ENCODE measurements at regions not wholly inside any gene's neighbourhood (a gene's known extent, or its start where the extent isn't known, plus 50 kb on each side); places are given as distances from the start of the nearest gene placed in this dataset.
A peak's percentile ranks its signal among the peaks of the same experiment; 100 is the strongest.
"Not testable (repeated sequence)": the region's sequence is repeated elsewhere in the genome, so short reads cannot be mapped to it uniquely, and the experiment has no call there.

- no peak for DNase-seq (ENCODE audit: low spot score)
Measured at GRCh38 chr3:64438066-64438465, 212.8 kb upstream of the PRICKLE2 start.

DNA sequence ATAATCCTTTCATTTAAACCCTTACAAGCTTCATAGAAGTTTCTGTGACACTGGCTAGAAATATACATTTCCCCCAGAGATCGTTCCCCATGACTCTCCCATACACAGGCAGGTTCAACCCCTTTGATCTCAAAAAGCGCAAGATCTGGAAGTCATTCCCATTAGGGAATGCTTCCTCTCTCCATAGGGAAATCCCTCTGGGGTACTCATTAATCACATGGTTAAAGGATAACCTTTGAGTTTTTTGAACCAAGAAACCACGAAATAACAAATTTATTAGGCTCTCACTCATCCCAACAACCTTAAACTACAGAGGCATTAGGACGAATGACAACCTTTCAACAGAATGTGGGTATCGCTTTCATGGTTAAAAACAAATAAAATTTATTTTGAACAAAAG lies 211.9 kb upstream of the PRICKLE2 start:
- DNase-seq (ENCODE audit: low spot score) = no peak

DNA sequence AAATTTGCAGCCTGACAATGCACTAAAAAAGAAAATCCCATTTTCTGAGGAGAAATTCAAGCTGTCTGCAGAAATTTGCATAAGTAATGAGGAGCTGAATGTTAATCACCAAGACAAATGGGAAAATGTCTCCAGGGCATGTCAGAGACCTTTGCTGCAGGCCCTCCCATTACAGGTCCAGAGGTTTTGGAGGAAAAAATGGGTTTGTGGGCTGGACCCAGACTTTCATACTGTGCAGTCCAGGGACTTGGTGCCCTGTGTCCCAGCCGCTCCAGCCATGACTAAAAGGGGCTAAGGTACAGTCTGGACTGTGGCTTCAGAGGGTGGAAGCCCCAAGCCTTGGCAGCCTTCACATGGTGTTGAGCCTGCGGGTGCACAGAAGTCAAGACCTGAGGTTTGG lies 209.8 kb upstream of the PRICKLE2 start:
- not testable (repeated sequence) for DNase-seq (ENCODE audit: low spot score)

GRCh38 chr3:64432870-64433269 lies 207.6 kb upstream of the PRICKLE2 start:
- no peak for DNase-seq (ENCODE audit: low spot score)

DNA sequence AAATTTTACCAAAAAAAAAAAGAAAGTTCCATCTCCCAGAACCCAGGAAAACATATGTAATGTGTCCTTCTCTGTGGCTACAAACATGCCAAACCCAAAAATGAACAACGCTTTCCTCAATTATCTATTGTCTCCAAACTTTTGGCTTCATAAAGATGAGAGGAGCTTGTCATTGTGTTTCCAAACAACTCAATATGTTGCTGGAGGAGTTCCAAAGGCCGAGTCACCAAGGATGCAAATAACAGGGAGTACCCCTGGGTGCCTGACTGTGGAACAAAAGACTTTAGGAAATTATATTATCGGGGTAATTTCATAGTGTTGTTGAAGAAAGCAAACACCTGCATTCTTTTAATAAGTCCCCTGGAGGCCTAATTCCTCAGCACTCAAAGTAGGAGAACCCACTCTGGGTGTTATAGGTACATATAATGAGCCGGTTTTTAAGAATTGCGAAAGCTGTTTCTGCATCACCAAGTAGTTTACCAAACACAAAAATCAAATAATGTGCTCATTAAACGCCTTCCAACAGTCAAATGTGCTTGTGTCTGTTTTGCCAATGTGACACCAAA lies 206.3 kb upstream of the PRICKLE2 start:
- no peak for DNase-seq (ENCODE audit: low spot score)

GRCh38 chr3:64427671-64428070 lies 202.4 kb upstream of the PRICKLE2 start:
- DNase-seq (ENCODE audit: low spot score) = no peak

DNA sequence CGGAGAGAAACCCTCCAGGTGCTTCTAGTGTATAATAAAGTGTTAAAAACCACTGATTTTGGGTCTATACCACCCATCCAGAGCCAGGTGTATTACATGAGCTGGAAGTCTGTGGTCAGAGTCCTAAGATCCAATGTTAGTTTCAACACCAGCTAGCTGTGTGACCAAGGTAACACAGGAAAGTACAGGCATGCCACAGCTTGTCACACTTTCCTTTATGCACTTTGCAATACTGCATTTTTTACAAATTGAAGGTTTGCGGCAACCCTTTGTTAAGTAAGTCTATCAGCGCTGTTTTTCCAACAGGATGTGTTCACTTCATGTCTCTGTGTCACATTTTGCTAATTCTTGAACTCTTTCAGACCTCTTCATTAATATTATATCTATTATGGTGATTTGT lies 201.3 kb upstream of the PRICKLE2 start:
- no peak for DNase-seq (ENCODE audit: low spot score)

DNA sequence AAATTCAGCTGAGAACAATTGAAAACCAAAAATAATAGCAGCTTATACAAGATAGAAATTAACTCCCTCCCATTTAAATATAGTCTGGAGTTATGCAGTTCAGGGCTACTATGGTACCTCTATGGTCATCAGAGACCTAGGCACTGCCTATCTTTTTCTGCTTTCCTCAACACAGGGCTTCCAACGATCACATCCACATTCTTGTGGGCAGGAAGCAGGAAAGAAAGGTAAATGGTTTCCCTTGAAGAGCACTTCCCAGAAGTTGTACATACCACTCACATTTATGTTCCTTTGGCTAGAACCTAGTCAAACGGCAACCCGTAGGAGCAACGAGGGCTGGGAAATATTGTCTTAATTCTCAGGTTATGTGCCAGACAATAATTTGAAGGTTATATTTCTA lies 197.7 kb upstream of the PRICKLE2 start:
- no peak for DNase-seq (ENCODE audit: low spot score)

DNA sequence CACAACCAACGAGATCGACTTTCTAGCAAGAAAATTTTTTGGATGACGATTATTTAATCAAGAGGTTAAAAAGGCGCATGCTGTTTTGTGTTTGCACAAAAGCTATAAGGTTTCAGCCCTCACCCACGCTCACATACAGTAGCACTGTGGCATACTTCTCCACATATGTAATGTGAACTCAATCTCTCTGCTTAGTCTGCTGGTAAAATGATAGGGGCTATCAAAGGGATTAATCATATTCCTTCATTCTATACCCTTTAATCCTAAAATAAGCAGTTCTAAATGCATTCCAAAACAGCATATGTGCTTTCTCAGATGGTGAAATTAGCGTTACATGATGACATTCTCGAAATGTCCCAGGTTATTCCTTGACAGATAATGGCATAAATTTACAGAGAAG lies 196.9 kb upstream of the PRICKLE2 start:
- no peak for DNase-seq (ENCODE audit: low spot score)

- DNase-seq (ENCODE audit: low spot score) = no peak
Measured at GRCh38 chr3:64417816-64418215, 192.6 kb upstream of the PRICKLE2 start.

DNA sequence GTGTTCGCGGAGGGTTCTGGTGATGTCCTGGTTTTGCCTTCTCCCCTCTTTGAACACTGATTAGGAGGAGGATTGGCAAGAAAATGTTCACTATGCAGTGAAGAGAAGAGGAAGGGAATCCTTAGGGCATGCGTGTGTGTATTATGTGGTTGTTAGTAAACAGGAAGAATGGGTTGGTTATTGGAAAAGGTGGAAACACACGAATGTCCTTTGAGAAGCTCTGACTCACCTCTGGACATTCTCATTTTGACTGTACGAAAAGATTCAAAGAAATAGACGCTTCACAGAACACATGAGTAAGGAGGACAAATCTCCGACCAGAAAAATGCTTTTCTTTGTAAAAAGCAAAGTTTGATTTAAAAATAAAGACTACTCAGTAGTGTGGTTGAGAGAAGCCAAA lies 188.8 kb upstream of the PRICKLE2 start:
- DNase-seq (ENCODE audit: low spot score) = no peak

GRCh38 chr3:64411101-64411500 lies 185.8 kb upstream of the PRICKLE2 start:
- no peak for DNase-seq (ENCODE audit: low spot score)

GRCh38 chr3:64410226-64410625 lies 185.0 kb upstream of the PRICKLE2 start:
- DNase-seq (ENCODE audit: low spot score) = no peak

GRCh38 chr3:64408770-64409169 lies 183.5 kb upstream of the PRICKLE2 start:
- no peak for DNase-seq (ENCODE audit: low spot score)

DNA sequence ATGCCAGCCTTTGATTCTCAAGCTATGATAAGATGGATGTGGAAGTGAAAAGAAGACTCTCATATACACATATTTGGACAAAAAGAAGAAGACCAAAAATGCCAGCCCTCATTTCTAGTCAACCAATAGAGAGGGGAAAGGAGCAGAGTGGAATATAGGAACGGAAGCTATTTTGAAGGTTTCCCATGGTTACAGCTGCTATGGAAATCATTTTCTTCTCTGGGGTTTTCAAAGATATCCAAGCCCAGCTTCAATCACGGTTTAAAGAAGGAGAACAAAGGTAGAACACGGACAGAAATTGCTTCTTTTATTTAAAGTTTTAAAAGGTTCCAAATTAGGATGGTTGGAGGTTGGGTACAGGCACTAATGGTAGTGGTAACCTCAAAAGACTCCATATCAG lies 181.0 kb upstream of the PRICKLE2 start:
- DNase-seq (ENCODE audit: low spot score) = no peak

DNA sequence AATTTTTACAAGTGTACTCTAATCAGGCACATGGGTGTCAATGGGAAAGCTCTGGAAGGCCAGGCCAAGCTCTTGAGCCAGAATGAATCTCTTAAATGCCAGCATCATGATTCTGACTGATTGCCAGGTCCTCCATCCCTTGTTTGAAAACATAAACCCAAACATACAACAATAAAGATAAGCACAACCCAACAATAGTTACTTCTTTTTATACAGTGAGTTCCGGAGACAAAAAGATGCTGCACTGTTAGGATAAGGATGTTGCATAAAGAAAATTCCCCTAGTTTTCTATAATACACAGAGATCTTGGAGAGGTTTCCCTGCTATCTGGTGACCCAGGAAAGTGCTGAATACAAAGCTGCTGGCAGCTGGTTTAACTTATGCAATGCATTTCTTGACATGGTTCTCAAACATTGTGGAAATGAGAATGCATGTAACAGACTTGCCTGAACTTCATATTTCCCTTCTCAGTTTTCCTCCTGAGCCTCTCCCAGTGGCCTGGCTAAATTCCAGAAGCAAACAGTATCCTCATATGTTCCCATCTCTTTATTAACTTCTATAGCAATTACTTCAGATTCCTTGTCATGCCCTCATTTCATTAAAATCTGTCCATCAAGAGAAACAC lies 180.1 kb upstream of the PRICKLE2 start:
- DNase-seq (ENCODE audit: low spot score) = no peak

DNA sequence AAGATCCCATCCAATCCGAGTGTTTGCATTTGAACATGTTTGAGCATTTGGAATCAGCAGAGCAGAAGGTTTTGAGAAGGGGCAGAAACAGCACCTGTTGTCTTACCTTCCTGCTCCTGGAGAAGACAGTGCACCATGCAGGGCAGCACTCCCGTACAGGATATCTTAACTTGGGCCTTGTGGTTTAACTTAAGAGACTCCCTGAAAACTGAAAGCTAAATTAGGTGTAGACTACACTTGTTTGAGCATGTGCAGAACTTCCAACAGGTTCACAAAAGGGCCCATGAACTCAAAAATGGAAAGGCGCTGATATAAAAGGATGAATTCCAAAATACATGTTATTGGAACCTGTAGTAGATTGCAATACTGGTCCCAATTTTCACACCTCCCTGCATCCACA lies 175.4 kb upstream of the PRICKLE2 start:
- no peak for DNase-seq (ENCODE audit: low spot score)

- peak; percentile 63 for DNase-seq (ENCODE audit: low spot score)
Measured at GRCh38 chr3:64399205-64399800, 174.0 kb upstream of the PRICKLE2 start.

- no peak for DNase-seq (ENCODE audit: low spot score)
Measured at GRCh38 chr3:64398476-64398875, 173.2 kb upstream of the PRICKLE2 start.

DNA sequence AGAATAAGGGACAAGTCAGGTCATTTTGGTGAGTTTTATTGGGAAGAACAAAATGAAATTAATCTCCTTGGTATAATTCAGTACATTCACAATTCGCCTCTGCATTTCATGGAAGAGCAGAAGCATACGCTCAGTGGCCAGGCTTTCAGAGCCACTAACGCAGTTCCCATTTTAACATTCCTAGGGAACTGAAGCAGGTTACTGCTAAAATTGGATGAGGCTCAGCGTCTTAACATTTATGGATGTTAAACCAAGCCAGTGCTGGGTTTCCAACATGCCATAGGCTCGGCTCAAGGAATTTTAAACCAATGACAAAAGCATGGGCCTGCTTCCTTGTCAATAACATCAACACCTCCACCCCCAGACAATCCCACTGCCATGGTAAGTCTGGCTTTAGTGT lies 172.7 kb upstream of the PRICKLE2 start:
- no peak for DNase-seq (ENCODE audit: low spot score)

DNA sequence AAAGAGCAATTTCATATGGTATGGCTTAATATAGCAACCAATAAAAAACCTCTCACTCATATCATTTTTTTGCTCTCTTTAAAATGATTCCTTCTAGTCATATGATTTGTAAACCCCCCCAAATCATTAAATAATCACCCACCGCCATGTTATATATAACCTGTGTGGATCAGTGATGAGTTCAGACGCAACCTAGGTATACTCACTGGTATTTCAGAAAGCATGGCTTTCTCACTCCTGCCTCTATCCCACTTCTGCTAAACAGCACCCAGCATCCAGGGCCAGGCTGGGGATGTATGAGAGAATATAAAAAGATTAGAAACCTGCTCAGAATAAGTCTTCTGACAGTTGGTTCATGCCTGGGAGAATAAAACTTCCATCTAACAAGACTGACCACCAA lies 172.3 kb upstream of the PRICKLE2 start:
- no peak for DNase-seq (ENCODE audit: low spot score)

- no peak for DNase-seq (ENCODE audit: low spot score)
Measured at GRCh38 chr3:64395490-64395889, 170.2 kb upstream of the PRICKLE2 start.

- DNase-seq (ENCODE audit: low spot score) = no peak
Measured at GRCh38 chr3:64393193-64393592, 167.9 kb upstream of the PRICKLE2 start.

- DNase-seq (ENCODE audit: low spot score) = no peak
Measured at GRCh38 chr3:64392001-64392400, 166.7 kb upstream of the PRICKLE2 start.
